ENCODE measurements at regions not wholly inside any gene's neighbourhood (a gene's known extent, or its start where the extent isn't known, plus 50 kb on each side); places are given as distances from the start of the nearest gene placed in this dataset.

- no peak for DNase-seq
These were observed 51.4 kb upstream of the MSX1 start for GRCh38 chr4:4808086-4808485.

DNA sequence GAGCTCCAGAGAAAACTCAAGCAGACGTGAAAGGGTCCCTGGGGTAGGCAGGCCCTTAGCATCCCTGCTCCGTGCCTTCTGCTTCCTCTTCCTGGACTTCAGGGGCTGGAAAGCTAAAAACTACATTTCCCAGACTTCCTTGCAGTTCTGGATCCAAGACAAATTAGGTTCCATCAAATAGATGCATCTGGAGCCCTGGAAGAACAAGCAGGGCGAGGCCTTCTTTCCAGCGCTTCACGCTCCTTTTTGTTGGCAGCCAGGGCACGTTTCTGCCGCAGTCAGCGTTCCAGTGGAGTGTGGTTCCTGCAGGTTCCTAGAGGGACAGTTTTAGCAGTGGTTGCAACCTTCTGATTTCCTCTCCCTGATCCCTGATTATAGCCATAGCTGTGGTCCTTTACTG is 53.6 kb upstream of the MSX1 start:
- DNase-seq = no peak

GRCh38 chr4:4803912-4804296 is 55.6 kb upstream of the MSX1 start:
- no peak for DNase-seq

- no peak for DNase-seq
These were observed 56.1 kb upstream of the MSX1 start for GRCh38 chr4:4803216-4803911.

- DNase-seq = no peak
These were observed 58.6 kb upstream of the MSX1 start for GRCh38 chr4:4800646-4801408.

GRCh38 chr4:4794421-4794820 is 65.0 kb upstream of the MSX1 start:
- DNase-seq = no peak

GRCh38 chr4:4792466-4792865 is 67.0 kb upstream of the MSX1 start:
- DNase-seq = peak; percentile 81

DNA sequence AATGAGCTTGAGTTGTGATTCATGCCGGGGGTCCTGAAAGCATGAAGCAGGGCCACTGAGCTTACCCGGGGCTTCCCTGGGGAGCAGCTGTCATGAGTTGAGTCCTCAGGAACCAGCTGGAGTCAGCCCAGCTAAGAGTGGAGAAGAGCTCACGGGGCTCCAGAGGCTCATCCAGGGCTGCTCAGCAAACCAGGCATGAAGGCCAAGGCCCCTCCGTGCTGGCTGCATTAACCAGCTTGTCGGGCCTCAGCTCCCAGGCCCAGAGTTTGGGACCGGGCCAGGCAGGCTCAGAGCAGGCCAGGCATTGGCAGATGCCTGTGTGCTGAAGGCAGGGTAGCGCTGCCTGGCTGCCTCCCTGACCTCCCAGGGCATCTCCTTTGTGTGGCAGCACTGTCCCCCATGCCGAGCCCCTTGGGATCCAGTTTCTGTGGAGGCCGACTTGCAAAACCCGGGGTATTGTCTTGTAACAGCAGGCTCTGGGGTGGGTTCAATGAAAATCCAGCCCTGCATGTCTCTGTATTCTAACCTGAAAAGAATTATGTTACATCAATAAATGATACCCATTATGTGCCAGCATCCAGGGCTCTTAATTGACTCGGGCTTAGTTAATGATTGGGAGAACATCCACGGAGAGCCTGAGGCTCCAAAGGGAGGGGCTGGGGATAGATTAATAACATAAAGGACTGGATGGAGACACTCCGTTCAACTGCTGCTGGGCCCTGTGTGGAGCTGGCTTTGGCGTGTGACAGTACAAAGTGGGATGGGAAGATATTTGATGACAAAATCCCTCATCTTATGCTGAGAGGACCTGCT is 68.0 kb upstream of the MSX1 start:
- DNase-seq = peak; percentile 12

- DNase-seq = no peak
These were observed 70.0 kb upstream of the MSX1 start for GRCh38 chr4:4789462-4789861.

GRCh38 chr4:4788573-4788972 is 70.9 kb upstream of the MSX1 start:
- DNase-seq = no peak

GRCh38 chr4:4787421-4787820 is 72.0 kb upstream of the MSX1 start:
- no peak for DNase-seq

DNA sequence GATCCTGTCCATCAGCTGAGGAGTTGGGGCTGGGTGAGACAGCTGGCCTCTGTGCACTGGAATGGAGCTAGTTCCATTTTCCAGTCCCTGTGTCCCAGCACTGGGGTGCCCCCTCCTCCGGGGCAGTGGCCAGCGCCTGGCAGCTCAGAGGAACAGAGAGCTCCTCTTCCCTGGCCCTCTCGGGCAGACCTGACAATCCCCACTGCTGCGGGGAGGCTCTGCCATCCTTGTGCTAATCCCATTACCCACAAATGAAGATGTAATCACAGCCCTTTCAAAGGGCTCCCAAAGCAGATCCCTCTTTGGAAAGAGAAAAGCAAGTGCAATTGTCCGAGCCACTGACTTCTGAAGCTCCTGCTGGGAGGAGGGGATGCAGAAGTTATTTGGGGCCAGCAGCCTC is 75.1 kb upstream of the MSX1 start:
- DNase-seq = no peak

- no peak for DNase-seq
These were observed 75.6 kb upstream of the MSX1 start for GRCh38 chr4:4783847-4784246.

GRCh38 chr4:4782969-4783368 is 76.5 kb upstream of the MSX1 start:
- DNase-seq = no peak

DNA sequence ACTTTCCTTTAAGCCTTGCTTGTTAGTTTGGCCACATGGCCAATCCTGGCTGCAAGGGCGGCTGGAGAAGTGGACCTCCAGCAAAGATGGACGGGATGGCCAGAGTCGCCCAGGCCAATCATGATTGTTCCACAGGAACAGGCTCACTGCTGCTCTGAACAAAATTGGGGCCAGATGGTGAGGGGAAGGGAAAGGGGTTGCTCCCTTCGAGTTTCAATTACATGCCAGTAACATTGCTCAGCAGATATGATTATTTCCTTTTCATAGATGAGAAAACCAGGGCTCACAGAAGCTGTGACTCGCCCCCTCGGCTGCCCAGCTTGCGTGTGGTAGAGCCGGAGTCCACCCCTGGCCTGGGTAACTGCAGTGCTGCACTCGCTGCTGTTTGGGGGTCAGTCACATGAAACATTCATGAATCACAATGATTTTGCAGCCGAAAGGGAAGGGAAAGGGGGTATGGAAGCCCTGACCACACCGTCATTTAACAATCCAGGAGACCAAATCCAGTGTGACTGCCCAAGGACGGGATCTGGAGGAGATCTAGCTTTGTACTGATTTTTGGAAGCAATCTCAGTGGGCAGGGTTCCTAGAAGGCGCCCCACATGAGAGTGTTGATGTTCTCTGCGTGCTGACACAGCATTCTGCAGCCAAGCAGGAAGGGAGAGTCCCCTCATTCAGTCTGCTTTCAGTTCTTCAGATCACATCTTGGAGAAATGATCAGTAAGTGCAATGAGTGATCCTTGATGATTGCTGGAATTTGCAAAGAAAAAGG is 77.3 kb upstream of the MSX1 start:
- peak; percentile 78 for DNase-seq

DNA sequence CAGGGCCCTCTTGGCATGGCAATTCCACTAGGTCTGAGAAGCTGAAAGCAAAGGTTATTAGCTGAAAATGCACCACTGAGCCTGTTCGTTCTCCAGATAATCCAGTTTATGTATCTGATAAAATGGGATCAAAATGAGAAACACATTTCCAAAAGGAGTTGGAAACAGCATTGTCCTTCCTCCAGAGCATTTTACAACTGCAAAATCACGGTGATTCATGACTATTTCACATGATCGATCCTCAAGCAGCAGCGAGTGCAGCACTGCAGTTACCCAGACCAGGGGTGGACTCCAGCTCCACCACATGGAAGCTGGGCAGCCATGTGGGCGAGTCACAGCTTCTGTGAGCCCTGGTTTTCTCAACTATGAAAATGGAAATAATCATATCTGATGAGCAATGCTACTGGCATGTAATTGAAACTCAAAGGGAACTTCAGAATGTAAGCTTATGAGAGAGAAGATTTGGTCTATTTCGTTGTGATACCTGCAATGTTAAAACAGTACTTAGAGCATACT is 78.7 kb upstream of the MSX1 start:
- no peak for DNase-seq

DNA sequence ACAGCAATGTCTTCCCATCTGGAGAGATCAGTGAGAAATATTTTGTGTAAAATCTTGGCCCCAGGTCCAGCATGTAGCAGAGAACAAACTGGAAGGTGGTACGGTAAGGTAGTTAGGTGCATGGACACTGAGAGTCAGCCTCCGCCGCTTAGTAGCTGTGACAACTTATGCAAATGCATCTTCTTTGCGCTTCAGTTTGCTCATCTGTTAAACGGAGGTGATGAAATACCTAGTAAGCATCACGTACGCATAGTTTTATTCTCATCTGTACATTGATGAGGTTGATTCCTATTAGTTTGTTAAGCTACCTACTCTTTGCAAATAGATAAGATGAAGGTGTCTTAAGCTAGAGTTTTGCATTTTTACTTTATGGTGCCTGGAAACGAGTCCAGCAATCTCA is 80.0 kb upstream of the MSX1 start:
- DNase-seq = no peak

- DNase-seq = no peak
These were observed 80.4 kb upstream of the MSX1 start for GRCh38 chr4:4779054-4779453.

- no peak for DNase-seq
These were observed 80.9 kb upstream of the MSX1 start for GRCh38 chr4:4778554-4778953.

DNA sequence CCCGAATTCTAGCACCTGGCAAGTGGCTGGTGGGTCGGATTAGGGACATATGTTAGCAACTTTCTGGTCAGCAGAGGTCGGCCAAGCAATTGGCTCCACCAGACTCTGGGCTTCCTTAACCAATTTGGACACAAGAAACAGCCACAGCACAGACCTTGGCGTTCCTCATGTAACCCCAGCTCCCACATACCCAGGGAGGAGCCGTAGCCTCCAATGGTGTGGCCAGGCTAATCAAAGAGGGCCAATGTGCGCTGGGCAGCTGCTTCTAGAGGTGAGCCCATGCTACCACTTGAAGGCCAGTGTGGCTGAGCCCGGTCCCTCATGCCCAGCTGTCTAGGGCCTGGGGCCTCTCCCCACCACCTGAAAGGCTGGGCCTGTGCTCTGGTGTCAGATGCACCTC is 82.5 kb upstream of the MSX1 start:
- DNase-seq = no peak

DNA sequence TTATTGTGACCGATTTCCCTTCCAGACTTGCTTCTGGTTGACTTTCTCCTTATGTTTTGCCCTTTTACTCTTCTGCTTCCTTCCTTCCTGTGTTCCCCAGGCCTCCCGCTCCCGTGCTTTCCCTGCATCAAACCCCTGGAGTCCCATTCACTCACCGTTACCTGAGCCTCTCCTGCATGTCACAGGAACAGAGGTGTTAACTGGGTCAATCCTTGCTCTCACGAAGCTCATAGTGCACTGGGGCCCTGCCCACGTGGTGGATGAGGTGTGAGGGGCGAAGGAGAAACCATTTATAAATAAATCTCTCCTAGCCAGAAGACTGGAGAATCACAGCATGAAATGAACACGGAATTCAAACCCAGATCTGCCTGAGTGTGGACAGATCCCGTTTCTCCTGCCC is 83.1 kb upstream of the MSX1 start:
- DNase-seq = no peak

DNA sequence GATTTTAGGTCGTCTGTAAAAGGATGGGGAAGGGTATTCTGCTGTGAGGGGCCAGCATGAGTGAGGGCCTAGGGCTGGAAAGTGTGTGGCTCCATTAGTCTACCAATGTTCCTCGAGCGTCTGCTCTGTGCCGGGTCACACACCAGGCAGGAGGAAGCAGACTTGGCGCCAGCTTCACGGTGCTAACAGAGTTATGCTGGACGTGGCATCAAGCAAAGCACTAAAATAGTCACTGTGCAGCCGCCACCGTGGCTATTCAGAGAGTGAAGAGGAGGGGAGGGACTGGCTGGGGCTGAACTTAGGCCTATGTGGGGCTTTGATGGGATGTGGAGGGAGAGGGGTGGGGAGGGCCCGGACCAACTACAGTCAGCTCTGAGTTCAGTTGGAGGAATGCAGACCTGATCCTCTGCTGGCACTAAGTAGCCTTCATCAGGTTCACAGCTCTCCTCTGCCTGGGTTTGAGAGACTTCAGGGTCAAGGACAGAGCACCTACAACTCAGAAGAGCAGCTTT is 83.9 kb upstream of the MSX1 start:
- no peak for DNase-seq

Measured in skin of body (tissue), 1 donor.